22Rv1 (cell line): ENCODE measurements at regions not wholly inside any gene's neighbourhood (a gene's known extent, or its start where the extent isn't known, plus 50 kb on each side); places are given as distances from the start of the nearest gene placed in this dataset.

Source experiments
- CTCF ChIP-seq: fragments of 450-650 bp; IDR thresholded peaks from 2 replicates; pipeline ENCODE4 v1.5.1; 2017; ENCODE audit warnings: mild to moderate bottlenecking
- ZFX ChIP-seq: fragments of 450-650 bp; IDR thresholded peaks from 2 replicates; pipeline ENCODE4 v1.6.1; 2017; ENCODE audit warnings: antibody characterized with exemption, borderline replicate concordance

- TF ChIP-seq CTCF (no peak), ZFX (no peak)
Measured at GRCh38 chr7:17108049-17108584, 190.3 kb upstream of the AHR start.
